WTC11 (cell line): ENCODE measurements at regions not wholly inside any gene's neighbourhood (a gene's known extent, or its start where the extent isn't known, plus 50 kb on each side); places are given as distances from the start of the nearest gene placed in this dataset.

Experiments
- CTCF ChIP-seq: fragments of 200-600 bp; IDR thresholded peaks from 2 replicates; pipeline ENCODE4 v1.8.0; 2022; ENCODE audit warnings: antibody characterized with exemption
- ZNF138 ChIP-seq: sonication (generic); formaldehyde crosslinking; conservative IDR thresholded peaks from 2 replicates; pipeline ENCODE4 v1.8.1; 2022; ENCODE audit warnings: mild to moderate bottlenecking, moderate library complexity, missing genetic modification reagents
- TF ChIP-seq, protein P1 (sequence below): sonication (generic); formaldehyde crosslinking; IDR thresholded peaks from 2 replicates; pipeline ENCODE4 v1.8.0; 2022; ENCODE audit warnings: mild to moderate bottlenecking, missing genetic modification reagents
- TF ChIP-seq, protein P2 (sequence below): sonication (generic); formaldehyde crosslinking; IDR thresholded peaks from 2 replicates; pipeline ENCODE4 v1.8.1; 2023; ENCODE audit warnings: mild to moderate bottlenecking, missing genetic modification reagents, moderate library complexity

- TF ChIP-seq CTCF (no peak), ZNF138 (CRISPR knock-in tag) (no peak)
- TF ChIP-seq, protein P1, sequence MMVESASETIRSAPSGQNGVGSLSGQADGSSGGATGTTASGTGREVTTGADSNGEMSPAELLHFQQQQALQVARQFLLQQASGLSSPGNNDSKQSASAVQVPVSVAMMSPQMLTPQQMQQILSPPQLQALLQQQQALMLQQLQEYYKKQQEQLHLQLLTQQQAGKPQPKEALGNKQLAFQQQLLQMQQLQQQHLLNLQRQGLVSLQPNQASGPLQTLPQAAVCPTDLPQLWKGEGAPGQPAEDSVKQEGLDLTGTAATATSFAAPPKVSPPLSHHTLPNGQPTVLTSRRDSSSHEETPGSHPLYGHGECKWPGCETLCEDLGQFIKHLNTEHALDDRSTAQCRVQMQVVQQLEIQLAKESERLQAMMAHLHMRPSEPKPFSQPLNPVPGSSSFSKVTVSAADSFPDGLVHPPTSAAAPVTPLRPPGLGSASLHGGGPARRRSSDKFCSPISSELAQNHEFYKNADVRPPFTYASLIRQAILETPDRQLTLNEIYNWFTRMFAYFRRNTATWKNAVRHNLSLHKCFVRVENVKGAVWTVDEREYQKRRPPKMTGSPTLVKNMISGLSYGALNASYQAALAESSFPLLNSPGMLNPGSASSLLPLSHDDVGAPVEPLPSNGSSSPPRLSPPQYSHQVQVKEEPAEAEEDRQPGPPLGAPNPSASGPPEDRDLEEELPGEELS = no peak
- TF ChIP-seq, protein P2, sequence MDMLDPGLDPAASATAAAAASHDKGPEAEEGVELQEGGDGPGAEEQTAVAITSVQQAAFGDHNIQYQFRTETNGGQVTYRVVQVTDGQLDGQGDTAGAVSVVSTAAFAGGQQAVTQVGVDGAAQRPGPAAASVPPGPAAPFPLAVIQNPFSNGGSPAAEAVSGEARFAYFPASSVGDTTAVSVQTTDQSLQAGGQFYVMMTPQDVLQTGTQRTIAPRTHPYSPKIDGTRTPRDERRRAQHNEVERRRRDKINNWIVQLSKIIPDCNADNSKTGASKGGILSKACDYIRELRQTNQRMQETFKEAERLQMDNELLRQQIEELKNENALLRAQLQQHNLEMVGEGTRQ = no peak
Observed at GRCh38 chr10:31584876-31585275, 265.9 kb downstream of the ZEB1 start.
